Esophagus squamous epithelium (tissue), 4 donors: ENCODE measurements at regions not wholly inside any gene's neighbourhood (a gene's known extent, or its start where the extent isn't known, plus 50 kb on each side); places are given as distances from the start of the nearest gene placed in this dataset.

ENCODE experiments used
- CTCF ChIP-seq, 6 experiments: fragments of 450-650 bp in 4 of 6; fragments of 200-600 bp in 2 of 6; sonication (generic) in 2 of 6; IDR thresholded peaks; one replicate each; pipeline ENCODE4 v1.5.1; 2016 to 2019; ENCODE audit warnings: antibody characterized with exemption in 6 of 6, mild to moderate bottlenecking in 4 of 6, moderate library complexity in 4 of 6
- POLR2A ChIP-seq, 4 donors: fragments of 450-650 bp; IDR thresholded peaks; one replicate each; pipeline ENCODE4 v1.6.1; 2017; ENCODE audit warnings: antibody characterized with exemption in 4 of 4, mild to moderate bottlenecking in 4 of 4, moderate library complexity in 3 of 4

GRCh38 chr2:9127316-9127715 is 79.3 kb upstream of the ASAP2 start:
- TF ChIP-seq POLR2A (IDR thresholded peaks at IDR 0.05) (no peak), CTCF (IDR thresholded peaks at IDR 0.05) (no peak)
